HFFc6 (cell line): ENCODE measurements at regions not wholly inside any gene's neighbourhood (a gene's known extent, or its start where the extent isn't known, plus 50 kb on each side); places are given as distances from the start of the nearest gene placed in this dataset.

ENCODE experiments used
- DNase-seq: peaks from one replicate; pipeline ENCODE4 v3.0.0-alpha.2; 2018
- H3K27ac Mint-ChIP-seq: 2 replicates; pipeline ENCODE4 v1.8.0; 2020; ENCODE audit warnings: mild to moderate bottlenecking, mixed read lengths
- H3K27me3 Mint-ChIP-seq: 2 replicates; pipeline ENCODE4 v1.8.0; 2021; ENCODE audit warnings: mild to moderate bottlenecking, moderate library complexity, mixed read lengths; ENCODE audit not compliant: insufficient read depth
- H3K36me3 Mint-ChIP-seq: 2 replicates; pipeline ENCODE4 v1.8.0; 2021; ENCODE audit warnings: low read depth, mixed read lengths
- H3K4me1 Mint-ChIP-seq: 2 replicates; pipeline ENCODE4 v1.8.0; 2020; ENCODE audit warnings: low read depth, mixed read lengths
- H3K4me3 Mint-ChIP-seq: 2 replicates; pipeline ENCODE4 v1.8.0; 2020; ENCODE audit warnings: mild to moderate bottlenecking, moderate library complexity, mixed read lengths
- H3K9me3 Mint-ChIP-seq: 2 replicates; pipeline ENCODE4 v1.8.0; 2020; ENCODE audit warnings: mild to moderate bottlenecking, mixed read lengths
- TF ChIP-seq, protein P1 (sequence below): fragments of 200-600 bp; sonication (generic); IDR thresholded peaks from 2 replicates; pipeline ENCODE4 v1.5.0; 2021; ENCODE audit warnings: antibody characterized with exemption, mild to moderate bottlenecking

DNA sequence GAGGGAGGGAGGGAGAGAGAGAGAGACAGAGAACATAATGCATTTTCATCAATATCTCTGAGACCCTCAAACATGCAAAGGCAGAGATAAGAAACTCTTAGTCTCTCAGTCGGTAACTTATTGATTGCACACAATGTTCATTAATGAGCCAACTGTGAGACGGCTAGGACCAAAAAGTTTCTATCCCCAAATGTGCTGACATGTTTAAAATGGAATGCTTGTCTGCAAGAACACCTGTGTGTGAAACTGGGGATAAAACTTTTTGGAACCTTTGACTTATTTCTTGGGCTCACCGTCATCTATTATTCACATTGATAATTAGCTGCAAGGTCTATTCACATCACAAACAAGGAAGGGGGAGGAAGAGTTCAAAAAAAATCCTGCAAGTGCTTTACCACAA, 477.9 kb downstream of the STIM2 start:
- TF ChIP-seq, protein P1, sequence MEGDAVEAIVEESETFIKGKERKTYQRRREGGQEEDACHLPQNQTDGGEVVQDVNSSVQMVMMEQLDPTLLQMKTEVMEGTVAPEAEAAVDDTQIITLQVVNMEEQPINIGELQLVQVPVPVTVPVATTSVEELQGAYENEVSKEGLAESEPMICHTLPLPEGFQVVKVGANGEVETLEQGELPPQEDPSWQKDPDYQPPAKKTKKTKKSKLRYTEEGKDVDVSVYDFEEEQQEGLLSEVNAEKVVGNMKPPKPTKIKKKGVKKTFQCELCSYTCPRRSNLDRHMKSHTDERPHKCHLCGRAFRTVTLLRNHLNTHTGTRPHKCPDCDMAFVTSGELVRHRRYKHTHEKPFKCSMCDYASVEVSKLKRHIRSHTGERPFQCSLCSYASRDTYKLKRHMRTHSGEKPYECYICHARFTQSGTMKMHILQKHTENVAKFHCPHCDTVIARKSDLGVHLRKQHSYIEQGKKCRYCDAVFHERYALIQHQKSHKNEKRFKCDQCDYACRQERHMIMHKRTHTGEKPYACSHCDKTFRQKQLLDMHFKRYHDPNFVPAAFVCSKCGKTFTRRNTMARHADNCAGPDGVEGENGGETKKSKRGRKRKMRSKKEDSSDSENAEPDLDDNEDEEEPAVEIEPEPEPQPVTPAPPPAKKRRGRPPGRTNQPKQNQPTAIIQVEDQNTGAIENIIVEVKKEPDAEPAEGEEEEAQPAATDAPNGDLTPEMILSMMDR, result no peak
- H3K9me3 Mint-ChIP-seq, result no peaks in the 10 kb centered on the region
- H3K36me3 Mint-ChIP-seq, result no peaks in the 10 kb centered on the region
- no peaks in the 10 kb centered on the region for H3K27me3 Mint-ChIP-seq
- no peak for DNase-seq
- H3K27ac Mint-ChIP-seq, result no peak overlapping the region
- no peak overlapping the region for H3K4me3 Mint-ChIP-seq
- no peaks in the 10 kb centered on the region for H3K4me1 Mint-ChIP-seq

DNA sequence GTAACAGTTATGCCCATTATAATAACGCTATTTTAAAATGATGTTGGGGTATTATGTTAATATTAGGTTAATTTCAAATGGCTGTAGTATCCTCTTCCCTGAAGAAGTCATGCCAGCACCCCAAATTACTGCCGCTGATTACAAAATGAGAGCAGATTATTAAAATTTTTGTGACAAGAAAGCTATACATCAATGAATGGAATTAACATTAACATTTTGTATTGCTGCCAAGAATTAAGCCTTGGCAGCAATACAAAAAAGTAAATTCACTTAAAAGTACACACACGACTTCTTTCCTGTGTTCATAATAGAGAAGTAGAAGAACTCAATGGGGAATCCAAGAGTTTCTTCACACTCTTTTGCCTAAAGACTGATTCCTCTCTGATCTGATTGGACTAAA, 482.8 kb downstream of the STIM2 start:
- H3K27me3 Mint-ChIP-seq, result no peaks in the 10 kb centered on the region; the same call in 1 of the 2 replicates

DNA sequence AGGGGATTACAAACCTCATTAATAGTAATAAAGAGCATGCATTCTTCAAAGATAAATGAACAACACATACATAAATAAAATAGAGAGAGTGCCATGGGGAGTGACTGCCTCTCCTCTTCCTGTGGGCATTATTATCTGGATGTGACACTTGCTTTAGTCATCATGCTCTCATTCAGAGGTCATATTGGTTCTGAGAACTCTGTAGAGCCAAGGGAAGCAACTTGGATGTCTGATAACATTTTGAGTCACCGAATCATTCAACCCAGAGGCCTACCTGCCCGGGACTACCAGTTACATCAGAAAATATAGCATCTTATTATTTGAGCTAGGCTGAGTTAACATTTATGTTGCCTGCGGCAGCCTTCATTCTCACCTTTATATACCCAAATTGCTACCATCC, 489.5 kb downstream of the STIM2 start:
- H3K27me3 Mint-ChIP-seq, result peaks cover 2% of the 10 kb centered on the region; the same call in 1 of the 2 replicates
- peaks cover 6% of the 10 kb centered on the region; the same call in 1 of the 2 replicates for H3K4me1 Mint-ChIP-seq
- H3K9me3 Mint-ChIP-seq, result peaks cover 10% of the 10 kb centered on the region; the same call in 1 of the 2 replicates
- peak; percentile 4 for DNase-seq
- H3K4me3 Mint-ChIP-seq, result no peak overlapping the region
- H3K27ac Mint-ChIP-seq, result no peak overlapping the region
- H3K36me3 Mint-ChIP-seq, result no peaks in the 10 kb centered on the region
- TF ChIP-seq, protein P1, result no peak

More for the DNA sequence above, 482.8 kb downstream of the STIM2 start:
- DNase-seq, result no peak
- no peaks in the 10 kb centered on the region for H3K36me3 Mint-ChIP-seq
- TF ChIP-seq, protein P1, result no peak
- H3K27ac Mint-ChIP-seq, result no peak overlapping the region
- H3K4me3 Mint-ChIP-seq, result no peak overlapping the region
- peaks cover 3% of the 10 kb centered on the region; the same call in 1 of the 2 replicates for H3K9me3 Mint-ChIP-seq
- H3K4me1 Mint-ChIP-seq, result no peaks in the 10 kb centered on the region

DNA sequence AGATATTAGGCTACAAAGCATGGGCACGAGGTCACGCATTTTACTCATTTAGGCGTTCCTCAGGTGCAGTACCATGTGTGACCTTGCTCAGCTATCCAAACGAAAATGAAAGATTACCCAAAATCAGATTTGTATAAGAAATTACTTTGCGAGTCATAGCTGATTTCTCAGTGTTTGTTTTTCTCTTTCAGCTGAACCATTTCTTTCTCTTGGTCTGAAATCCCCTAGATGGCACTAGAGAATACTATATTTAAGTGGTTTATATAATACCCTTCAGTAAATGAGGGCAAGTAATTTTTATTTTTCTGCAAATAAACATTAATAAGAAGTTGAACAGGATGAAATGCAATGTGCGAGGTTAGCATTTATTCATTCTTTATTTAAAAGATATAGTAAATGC, 496.6 kb downstream of the STIM2 start:
- TF ChIP-seq, protein P1, result peak; percentile 51; the same call in 1 of the 2 replicates
- H3K9me3 Mint-ChIP-seq, result peaks cover 7% of the 10 kb centered on the region; the same call in 1 of the 2 replicates

DNA sequence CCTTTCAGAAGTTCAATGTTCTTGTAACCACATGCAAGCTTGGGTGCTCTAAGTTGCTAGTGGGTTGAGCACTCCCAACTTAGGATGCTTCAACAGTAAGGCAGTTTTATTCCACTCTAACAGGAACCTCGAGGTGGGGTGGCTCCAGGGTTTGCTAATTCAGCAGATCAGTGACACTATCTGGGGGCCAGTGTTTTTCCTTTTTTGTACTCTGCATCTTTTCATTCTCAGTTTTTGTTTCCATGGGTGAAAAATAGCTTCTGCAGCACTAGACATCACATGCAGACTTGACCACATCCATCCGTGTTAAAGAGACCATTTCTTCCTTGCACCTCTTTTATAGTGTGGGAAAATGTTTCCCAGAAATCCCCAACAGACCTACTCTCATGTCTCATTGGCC, 497.6 kb downstream of the STIM2 start:
- H3K9me3 Mint-ChIP-seq, result peaks cover 7% of the 10 kb centered on the region; the same call in 1 of the 2 replicates
- H3K4me3 Mint-ChIP-seq, result no peak overlapping the region
- TF ChIP-seq, protein P1, result no peak
- H3K4me1 Mint-ChIP-seq, result peaks cover 6% of the 10 kb centered on the region; the same call in 1 of the 2 replicates
- H3K27me3 Mint-ChIP-seq, result peaks cover 2% of the 10 kb centered on the region; the same call in 1 of the 2 replicates
- no peaks in the 10 kb centered on the region for H3K36me3 Mint-ChIP-seq
- no peak overlapping the region for H3K27ac Mint-ChIP-seq
- no peak for DNase-seq

More for the DNA sequence above, 496.6 kb downstream of the STIM2 start:
- no peak for DNase-seq
- Mint-ChIP-seq H3K27me3 (peaks cover 2% of the 10 kb centered on the region; the same call in 1 of the 2 replicates), H3K36me3 (no peaks in the 10 kb centered on the region), H3K27ac (no peak overlapping the region), H3K4me3 (no peak overlapping the region), H3K4me1 (peaks cover 6% of the 10 kb centered on the region; the same call in 1 of the 2 replicates)
